ENCODE measurements at regions not wholly inside any gene's neighbourhood (a gene's known extent, or its start where the extent isn't known, plus 50 kb on each side); places are given as distances from the start of the nearest gene placed in this dataset.

DNA sequence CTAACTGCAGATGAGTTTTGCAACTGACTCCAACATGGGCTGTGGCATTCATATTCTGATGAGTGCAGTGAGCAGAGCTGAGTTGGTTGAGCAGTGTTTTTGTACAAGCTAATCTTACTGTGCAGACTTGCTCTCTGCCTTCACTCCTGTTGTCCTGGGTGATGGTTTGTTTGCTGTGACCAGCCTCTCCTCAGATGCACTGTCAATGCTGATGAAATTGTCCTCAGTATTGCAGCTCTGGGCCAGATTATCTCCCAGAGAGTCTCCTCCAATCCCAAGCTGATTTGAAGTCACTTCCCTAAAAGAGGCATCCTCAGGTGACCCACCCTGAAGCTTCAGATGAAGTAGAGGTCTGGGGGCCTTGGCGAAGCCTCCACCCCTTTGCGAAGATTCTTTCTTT is 581.8 kb downstream of the ACTL7B start:
- no peak for DNase-seq (ENCODE audit: low read depth)
- no peak for TF ChIP-seq POLR2A (IDR thresholded peaks at IDR 0.05; ENCODE audit: extremely low read depth, insufficient read length)
- no peak for TF ChIP-seq MYC (IDR thresholded peaks at IDR 0.05; ENCODE audit: low read depth, low read length)
- TF ChIP-seq, protein P1, sequence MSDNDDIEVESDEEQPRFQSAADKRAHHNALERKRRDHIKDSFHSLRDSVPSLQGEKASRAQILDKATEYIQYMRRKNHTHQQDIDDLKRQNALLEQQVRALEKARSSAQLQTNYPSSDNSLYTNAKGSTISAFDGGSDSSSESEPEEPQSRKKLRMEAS (IDR thresholded peaks at IDR 0.05; ENCODE audit: low read depth, low read length), result no peak
- TF ChIP-seq, protein P2, sequence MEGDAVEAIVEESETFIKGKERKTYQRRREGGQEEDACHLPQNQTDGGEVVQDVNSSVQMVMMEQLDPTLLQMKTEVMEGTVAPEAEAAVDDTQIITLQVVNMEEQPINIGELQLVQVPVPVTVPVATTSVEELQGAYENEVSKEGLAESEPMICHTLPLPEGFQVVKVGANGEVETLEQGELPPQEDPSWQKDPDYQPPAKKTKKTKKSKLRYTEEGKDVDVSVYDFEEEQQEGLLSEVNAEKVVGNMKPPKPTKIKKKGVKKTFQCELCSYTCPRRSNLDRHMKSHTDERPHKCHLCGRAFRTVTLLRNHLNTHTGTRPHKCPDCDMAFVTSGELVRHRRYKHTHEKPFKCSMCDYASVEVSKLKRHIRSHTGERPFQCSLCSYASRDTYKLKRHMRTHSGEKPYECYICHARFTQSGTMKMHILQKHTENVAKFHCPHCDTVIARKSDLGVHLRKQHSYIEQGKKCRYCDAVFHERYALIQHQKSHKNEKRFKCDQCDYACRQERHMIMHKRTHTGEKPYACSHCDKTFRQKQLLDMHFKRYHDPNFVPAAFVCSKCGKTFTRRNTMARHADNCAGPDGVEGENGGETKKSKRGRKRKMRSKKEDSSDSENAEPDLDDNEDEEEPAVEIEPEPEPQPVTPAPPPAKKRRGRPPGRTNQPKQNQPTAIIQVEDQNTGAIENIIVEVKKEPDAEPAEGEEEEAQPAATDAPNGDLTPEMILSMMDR (IDR thresholded peaks at IDR 0.05; ENCODE audit: low read depth, low read length), result no peak
- H3K4me3 ChIP-seq (ENCODE audit: low read depth, low read length), result no peak overlapping the region

DNA sequence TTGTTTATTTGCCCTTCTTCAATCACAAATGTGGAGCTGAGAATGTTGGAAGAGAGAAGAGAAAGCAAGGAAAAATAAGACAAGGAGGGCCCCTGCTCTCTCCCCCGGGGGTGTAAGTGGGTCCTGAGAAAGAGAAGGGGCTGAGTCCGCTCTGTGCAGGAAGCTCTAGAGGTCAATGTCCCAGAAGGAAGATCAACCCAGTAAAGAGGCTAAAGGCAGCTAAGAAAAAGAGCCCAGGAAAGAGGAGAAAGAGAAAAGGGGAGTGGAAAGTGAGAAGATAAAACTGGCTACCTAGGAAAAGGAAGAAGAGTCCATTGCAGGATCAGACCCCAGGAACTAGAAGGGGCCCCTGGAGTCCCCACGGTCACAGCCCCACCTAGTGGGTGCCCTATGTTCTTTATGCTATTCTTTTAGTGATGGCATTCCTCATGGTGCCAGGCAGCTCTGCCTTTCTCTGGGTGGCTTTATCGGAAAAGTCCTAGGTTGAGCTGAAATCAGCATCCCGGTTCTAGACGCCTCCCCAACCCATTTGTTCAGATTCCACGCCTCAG is 583.4 kb downstream of the ACTL7B start:
- no peak for TF ChIP-seq MYC (IDR thresholded peaks at IDR 0.05; ENCODE audit: low read depth, low read length)
- TF ChIP-seq, protein P1 (IDR thresholded peaks at IDR 0.05; ENCODE audit: low read depth, low read length), result peak; percentile 12; the same call in 1 of the 2 replicates
- TF ChIP-seq, protein P2 (IDR thresholded peaks at IDR 0.05; ENCODE audit: low read depth, low read length), result peak; percentile 36
- no peak for TF ChIP-seq POLR2A (IDR thresholded peaks at IDR 0.05; ENCODE audit: extremely low read depth, insufficient read length)
- DNase-seq (ENCODE audit: low read depth), result peak; percentile 53
- H3K4me3 ChIP-seq (ENCODE audit: low read depth, low read length), result no peak overlapping the region

DNA sequence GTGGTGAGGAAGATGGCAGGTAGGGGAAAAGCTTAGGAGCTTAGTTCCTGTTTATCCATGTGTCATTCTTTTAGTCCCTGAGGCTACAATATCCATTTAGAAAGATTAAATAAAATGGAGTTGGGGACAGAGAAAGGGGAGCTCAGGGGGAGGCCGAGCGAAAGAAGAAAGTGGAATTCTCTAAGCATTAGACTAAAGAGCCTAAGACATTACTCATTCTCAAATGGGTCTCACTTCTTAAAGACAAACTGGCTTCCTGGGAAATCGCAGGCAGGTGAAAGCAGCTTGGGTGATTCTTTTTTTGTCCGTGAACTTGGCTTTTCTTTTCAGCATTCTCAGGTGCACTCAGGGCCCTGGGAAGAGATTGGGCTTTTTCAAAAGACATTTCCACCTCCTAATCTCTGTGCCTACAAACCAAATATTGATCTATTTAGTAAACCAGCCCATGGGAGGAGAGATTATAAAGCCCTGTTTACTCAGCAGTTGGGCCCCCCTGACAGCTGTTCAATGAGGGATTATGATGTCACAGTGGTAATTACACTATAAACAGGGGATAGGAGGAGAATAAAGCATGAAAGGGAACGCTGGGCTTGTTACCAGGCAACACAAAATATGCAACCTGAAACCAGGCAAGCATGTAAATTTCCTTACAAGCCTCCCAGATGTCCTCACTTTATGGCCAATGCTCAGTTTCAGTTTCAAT is 584.0 kb downstream of the ACTL7B start:
- H3K4me3 ChIP-seq (ENCODE audit: low read depth, low read length), result no peak overlapping the region
- TF ChIP-seq MYC (IDR thresholded peaks at IDR 0.05; ENCODE audit: low read depth, low read length) (no peak), POLR2A (IDR thresholded peaks at IDR 0.05; ENCODE audit: extremely low read depth, insufficient read length) (no peak)
- TF ChIP-seq, protein P2 (IDR thresholded peaks at IDR 0.05; ENCODE audit: low read depth, low read length), result no peak
- TF ChIP-seq, protein P1 (IDR thresholded peaks at IDR 0.05; ENCODE audit: low read depth, low read length), result no peak
- DNase-seq (ENCODE audit: low read depth), result no peak

DNA sequence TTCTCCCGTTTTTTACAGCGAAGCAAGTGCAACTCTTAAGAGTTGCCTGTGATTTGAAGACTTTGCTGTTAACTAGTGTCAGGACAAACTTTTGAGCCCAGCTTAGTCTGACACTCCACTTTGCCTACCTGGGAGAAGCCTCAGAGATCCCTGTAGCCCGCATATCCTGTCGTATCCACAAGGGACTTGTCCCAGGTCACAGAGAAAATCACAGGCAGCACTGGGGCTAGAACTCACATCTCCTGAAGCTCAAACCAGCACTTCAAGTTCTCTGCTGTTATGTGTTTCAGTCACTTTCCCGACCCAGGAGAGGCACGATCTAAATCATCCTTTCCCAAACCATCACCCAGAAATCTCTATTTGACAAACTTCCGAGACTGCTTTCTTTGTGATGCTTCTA is 584.5 kb downstream of the ACTL7B start:
- DNase-seq (ENCODE audit: low read depth), result no peak
- no peak for TF ChIP-seq POLR2A (IDR thresholded peaks at IDR 0.05; ENCODE audit: extremely low read depth, insufficient read length)
- TF ChIP-seq MYC (IDR thresholded peaks at IDR 0.05; ENCODE audit: low read depth, low read length), result no peak
- TF ChIP-seq, protein P2 (IDR thresholded peaks at IDR 0.05; ENCODE audit: low read depth, low read length), result no peak
- TF ChIP-seq, protein P1 (IDR thresholded peaks at IDR 0.05; ENCODE audit: low read depth, low read length), result no peak
- no peak overlapping the region for H3K4me3 ChIP-seq (ENCODE audit: low read depth, low read length)

DNA sequence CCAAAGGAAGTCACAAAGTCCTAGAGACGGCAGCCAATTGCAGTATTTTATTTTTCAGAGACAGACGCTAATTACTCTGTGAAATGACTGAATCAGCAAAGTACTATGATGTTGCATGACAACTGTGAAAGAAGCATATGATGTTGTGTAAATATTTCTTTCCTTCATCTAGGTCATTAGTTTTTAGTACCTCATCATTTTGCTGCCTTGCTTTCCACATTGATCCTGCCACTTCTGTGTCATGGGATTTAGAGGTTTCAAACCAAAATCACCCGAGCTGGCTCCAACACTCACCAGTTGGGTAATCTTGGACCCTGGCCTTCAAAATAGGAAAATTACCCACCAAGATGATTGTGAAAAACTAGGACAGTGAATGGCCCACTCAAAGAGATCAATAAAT is 585.2 kb downstream of the ACTL7B start:
- TF ChIP-seq, protein P1 (IDR thresholded peaks at IDR 0.05; ENCODE audit: low read depth, low read length), result no peak
- no peak for TF ChIP-seq MYC (IDR thresholded peaks at IDR 0.05; ENCODE audit: low read depth, low read length)
- TF ChIP-seq, protein P2 (IDR thresholded peaks at IDR 0.05; ENCODE audit: low read depth, low read length), result no peak
- no peak for TF ChIP-seq POLR2A (IDR thresholded peaks at IDR 0.05; ENCODE audit: extremely low read depth, insufficient read length)
- no peak overlapping the region for H3K4me3 ChIP-seq (ENCODE audit: low read depth, low read length)
- no peak for DNase-seq (ENCODE audit: low read depth)
